IMR-90 (cell line): ENCODE measurements at regions not wholly inside any gene's neighbourhood (a gene's known extent, or its start where the extent isn't known, plus 50 kb on each side); places are given as distances from the start of the nearest gene placed in this dataset.

Experiments used
- ATAC-seq: fragments of 200-7000 bp; cut with Tn5 transposase; 2 replicates; pipeline ENCODE4 v1.9.1; 2020; ENCODE audit warnings: low read depth, mild to moderate bottlenecking, moderate library complexity
- BruUV-seq: library from RNA; stranded (reverse); fragments of 400-500 nt; replicated peaks from 2 replicates; lab custom pipeline; 2021; lab: Mats Ljungman, UMichigan
- CTCF ChIA-PET: fragments of 300-600 bp; formaldehyde crosslinking; extraction: SDS; loops from one replicate; lab custom pipeline; 2021; ENCODE audit warnings: antibody characterized with exemption; lab: Yijun Ruan, JAX
- POLR2A ChIA-PET: fragments of 300-600 bp; sonication (Branson Sonifier 250); formaldehyde crosslinking; loops from one replicate; lab custom pipeline; 2022; ENCODE audit warnings: antibody characterized with exemption; ENCODE audit not compliant: unreplicated experiment; lab: Charles Lee
- DNase-seq: peaks from one replicate; pipeline ENCODE4 v3.0.0; 2013
- H2AFZ ChIP-seq: replicated peaks from 2 replicates; pipeline ENCODE3; 2013; ENCODE audit warnings: low read length, mild to moderate bottlenecking; ENCODE audit not compliant: poor library complexity
- H2AK5ac ChIP-seq: 2 replicates; pipeline ENCODE4 v1.6.1; 2013; ENCODE audit warnings: low read depth, low read length, inconsistent platforms
- H2AK9ac ChIP-seq: replicated peaks from 2 replicates; pipeline ENCODE3; 2013; ENCODE audit warnings: mild to moderate bottlenecking, low read depth, low read length, moderate library complexity; ENCODE audit not compliant: poor library complexity
- H2BK120ac ChIP-seq: 2 replicates; pipeline ENCODE4 v1.6.1; 2013; ENCODE audit warnings: low read depth, low read length, inconsistent platforms
- H2BK15ac ChIP-seq: 3 replicates; pipeline ENCODE4 v1.6.1; 2013; ENCODE audit warnings: low read depth, low read length, inconsistent platforms
- H2BK20ac ChIP-seq: 2 replicates; pipeline ENCODE4 v1.6.1; 2013; ENCODE audit warnings: low read depth, mild to moderate bottlenecking, inconsistent platforms, low read length, moderate library complexity
- H2BK5ac ChIP-seq: 2 replicates; pipeline ENCODE4 v1.6.1; 2013; ENCODE audit warnings: mild to moderate bottlenecking, low read depth, low read length, inconsistent platforms; ENCODE audit not compliant: poor library complexity, severe bottlenecking
- H3K14ac ChIP-seq: replicated peaks from 2 replicates; pipeline ENCODE4 v1.6.1; 2013; ENCODE audit warnings: low read depth, low read length, inconsistent platforms
- H3K18ac ChIP-seq: 2 replicates; pipeline ENCODE4 v1.6.1; 2013; ENCODE audit warnings: low read depth, low read length, control low read depth
- H3K23ac ChIP-seq: 2 replicates; pipeline ENCODE4 v1.6.1; 2013; ENCODE audit warnings: low read depth, low read length, inconsistent platforms
- H3K27ac ChIP-seq: 2 replicates; pipeline ENCODE4 v1.5.1; 2013; ENCODE audit warnings: mild to moderate bottlenecking, control low read depth, low read length; ENCODE audit not compliant: insufficient read depth
- H3K27me3 ChIP-seq: 2 replicates; pipeline ENCODE4 v1.6.1; 2013; ENCODE audit warnings: low read length; ENCODE audit not compliant: control insufficient read depth, insufficient read depth
- H3K36me3 ChIP-seq: 2 replicates; pipeline ENCODE4 v1.6.1; 2013; ENCODE audit warnings: low read length, mixed read lengths; ENCODE audit not compliant: control insufficient read depth, insufficient read depth
- H3K4ac ChIP-seq: 2 replicates; pipeline ENCODE4 v1.6.1; 2013; ENCODE audit warnings: low read depth, low read length, inconsistent platforms
- H3K4me1 ChIP-seq: 2 replicates; pipeline ENCODE4 v1.6.1; 2013; ENCODE audit warnings: low read length, mixed read lengths; ENCODE audit not compliant: control insufficient read depth, insufficient read depth
- H3K4me2 ChIP-seq: 2 replicates; pipeline ENCODE4 v1.6.1; 2013; ENCODE audit warnings: low read depth, mild to moderate bottlenecking, control low read depth, low read length, moderate library complexity
- H3K4me3 ChIP-seq: 2 replicates; pipeline ENCODE4 v1.5.1; 2013; ENCODE audit warnings: low read depth, mild to moderate bottlenecking, control low read depth, low read length, moderate library complexity; ENCODE audit not compliant: insufficient read depth
- H3K56ac ChIP-seq: 2 replicates; pipeline ENCODE4 v1.6.1; 2013; ENCODE audit warnings: low read length, inconsistent platforms; ENCODE audit not compliant: insufficient read depth; ENCODE audit errors: extremely low read depth
- H3K79me1 ChIP-seq, 2 experiments: 2 replicates each; pipeline ENCODE4 v1.6.1; 2013; ENCODE audit warnings: low read length in 2 of 2, inconsistent platforms in 1 of 2, low read depth in 1 of 2
- H3K9ac ChIP-seq: 2 replicates; pipeline ENCODE4 v1.6.1; 2013; ENCODE audit warnings: low read depth, low read length, control low read depth
- H3K9me1 ChIP-seq: 2 replicates; pipeline ENCODE4 v1.6.1; 2013; ENCODE audit warnings: low read length, inconsistent platforms; ENCODE audit not compliant: insufficient read depth
- H3K9me3 ChIP-seq: 2 replicates; pipeline ENCODE4 v1.6.1; 2013; ENCODE audit warnings: low read length; ENCODE audit not compliant: control insufficient read depth, insufficient read depth
- H4K20me1 ChIP-seq: 2 replicates; pipeline ENCODE4 v1.6.1; 2013; ENCODE audit warnings: low read length, inconsistent platforms; ENCODE audit not compliant: insufficient read depth
- H4K5ac ChIP-seq: 2 replicates; pipeline ENCODE4 v1.6.1; 2013; ENCODE audit warnings: mild to moderate bottlenecking, low read depth, low read length, control low read depth
- H4K8ac ChIP-seq, 2 experiments: 2 replicates each; pipeline ENCODE4 v1.6.1; 2013; ENCODE audit warnings: low read depth in 2 of 2, low read length in 2 of 2, control low read depth in 1 of 2, inconsistent platforms in 1 of 2
- H4K91ac ChIP-seq: 2 replicates; pipeline ENCODE4 v1.6.1; 2013; ENCODE audit warnings: low read depth, low read length, inconsistent platforms; ENCODE audit not compliant: insufficient read depth
- BHLHE40 ChIP-seq: fragments of 150-350 bp; IDR thresholded peaks from 2 replicates; pipeline ENCODE4 v1.6.1; 2016; ENCODE audit warnings: mild to moderate bottlenecking, low read depth, low read length
- CEBPB ChIP-seq: IDR thresholded peaks from 2 replicates; pipeline ENCODE4 v1.6.1; 2012; ENCODE audit warnings: low read depth, low read length, improper control_type of control experiment
- CHD1 ChIP-seq: IDR thresholded peaks from 2 replicates; pipeline ENCODE4 v1.6.1; 2012; ENCODE audit warnings: low read depth, low read length, improper control_type of control experiment
- CTCF ChIP-seq: conservative IDR thresholded peaks from 2 replicates; pipeline ENCODE4 v1.5.1; 2012; ENCODE audit warnings: mild to moderate bottlenecking, low read depth, low read length, improper control_type of control experiment
- ELK1 ChIP-seq: fragments of 150-350 bp; IDR thresholded peaks from 2 replicates; pipeline ENCODE4 v1.6.1; 2016; ENCODE audit warnings: low read depth, mild to moderate bottlenecking, low read length, moderate library complexity, borderline replicate concordance
- FOS ChIP-seq: fragments of 150-350 bp; IDR thresholded peaks from 2 replicates; pipeline ENCODE4 v1.6.1; 2016; ENCODE audit warnings: low read depth, low read length
- MAFK ChIP-seq: IDR thresholded peaks from 2 replicates; pipeline ENCODE4 v1.6.1; 2012; ENCODE audit warnings: low read depth, low read length, improper control_type of control experiment
- MAZ ChIP-seq: IDR thresholded peaks from 2 replicates; pipeline ENCODE4 v1.6.1; 2012; ENCODE audit warnings: low read depth, mild to moderate bottlenecking, low read length, improper control_type of control experiment, moderate library complexity, borderline replicate concordance
- NFE2L2 ChIP-seq: fragments of 150-350 bp; IDR thresholded peaks from 2 replicates; pipeline ENCODE4 v1.6.1; 2016; ENCODE audit warnings: low read depth, mild to moderate bottlenecking, low read length
- RAD21 ChIP-seq: IDR thresholded peaks from 2 replicates; pipeline ENCODE4 v1.6.1; 2012; ENCODE audit warnings: low read length, improper control_type of control experiment
- RCOR1 ChIP-seq: IDR thresholded peaks from 2 replicates; pipeline ENCODE4 v1.6.1; 2012; ENCODE audit warnings: mild to moderate bottlenecking, low read length, improper control_type of control experiment; ENCODE audit not compliant: insufficient replicate concordance
- RFX5 ChIP-seq: IDR thresholded peaks from 2 replicates; pipeline ENCODE4 v1.8.0; 2012; ENCODE audit warnings: low read depth, mild to moderate bottlenecking, low read length, moderate library complexity
- SMC3 ChIP-seq: fragments of 150-350 bp; IDR thresholded peaks from 2 replicates; pipeline ENCODE4 v1.6.1; 2016; ENCODE audit warnings: low read depth, mild to moderate bottlenecking, antibody characterized with exemption, low read length, moderate library complexity
- dilution Hi-C: fragments of 300-500 bp; cut with HindIII; formaldehyde crosslinking; loops from one replicate; pipeline ENCODE4 v1.14.3; 2018; ENCODE audit warnings: low sequenced_read_pairs; ENCODE audit not compliant: unreplicated experiment
- in situ Hi-C: fragments of 300-500 bp; cut with MboI; formaldehyde crosslinking; loops from 3 replicates; pipeline ENCODE4 v1.14.3; 2019; ENCODE audit warnings: low sequenced_read_pairs, inconsistent platforms, mixed read lengths
- intact Hi-C: fragments of 100-400 bp; cut with micrococcal nuclease; formaldehyde crosslinking; loops from 2 replicates; pipeline ENCODE4 v1.10.0; 2022
- TF ChIP-seq, protein P1 (sequence below): fragments of 150-350 bp; IDR thresholded peaks from 2 replicates; pipeline ENCODE4 v1.6.1; 2017; ENCODE audit warnings: mild to moderate bottlenecking, antibody characterized with exemption, low read length, low read depth

DNA sequence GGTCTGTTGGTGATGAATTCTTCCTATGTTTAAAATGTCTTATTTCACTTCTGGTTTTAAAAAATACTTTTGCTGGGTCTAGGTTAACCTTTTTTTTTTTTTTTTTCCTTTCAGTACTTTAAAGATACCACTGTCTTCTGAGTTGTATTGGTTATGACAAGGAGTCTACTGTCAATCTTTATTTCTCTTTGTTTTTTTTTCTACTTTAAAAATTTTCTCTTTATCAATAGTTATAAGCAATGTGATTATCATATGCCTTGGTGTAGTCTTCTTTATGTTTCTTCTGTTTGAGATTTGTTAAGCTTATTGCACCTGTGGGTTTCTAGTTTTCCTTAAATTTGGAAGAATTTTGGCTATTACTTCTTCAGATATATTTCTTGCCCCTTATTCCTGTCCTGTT lies 125.6 kb upstream of the SPRY4 start:
- ChIA-PET CTCF (no interaction called here), POLR2A (no interaction called here)
- Histone ChIP-seq H4K5ac (no peak overlapping the region), H4K91ac (no peak overlapping the region), H2BK120ac (no peak overlapping the region), H3K9ac (no peak overlapping the region), H3K23ac (no peak overlapping the region), H3K4ac (no peak overlapping the region), H3K27ac (no peak overlapping the region), H3K36me3 (no peaks in the 10 kb centered on the region), H3K9me1 (peaks cover 5% of the 10 kb centered on the region), H3K79me1 (peaks cover 0 to 2% of the 10 kb centered on the region in 2 experiments; a peak in 1 of 4 replicates), H4K20me1 (no peaks in the 10 kb centered on the region), H3K14ac (no peak overlapping the region), H3K4me2 (no peak overlapping the region), H3K56ac (no peak overlapping the region), H3K4me3 (no peak overlapping the region), H2AK9ac (no peak overlapping the region), H2AK5ac (no peak overlapping the region), H2BK20ac (no peak overlapping the region), H2AFZ (no peak overlapping the region), H2BK15ac (no peak overlapping the region), H4K8ac (no peak overlapping the region), H3K27me3 (no peaks in the 10 kb centered on the region), H2BK5ac (no peak overlapping the region), H3K4me1 (peaks cover 9% of the 10 kb centered on the region), H3K18ac (no peak overlapping the region), H3K9me3 (no peaks in the 10 kb centered on the region)
- TF ChIP-seq RCOR1 (no peak), RAD21 (no peak), RFX5 (no peak), CTCF (no peak), MAZ (no peak), CHD1 (no peak), NFE2L2 (no peak), MAFK (no peak), FOS (no peak), CEBPB (no peak), SMC3 (no peak), BHLHE40 (no peak), ELK1 (no peak)
- TF ChIP-seq, protein P1, sequence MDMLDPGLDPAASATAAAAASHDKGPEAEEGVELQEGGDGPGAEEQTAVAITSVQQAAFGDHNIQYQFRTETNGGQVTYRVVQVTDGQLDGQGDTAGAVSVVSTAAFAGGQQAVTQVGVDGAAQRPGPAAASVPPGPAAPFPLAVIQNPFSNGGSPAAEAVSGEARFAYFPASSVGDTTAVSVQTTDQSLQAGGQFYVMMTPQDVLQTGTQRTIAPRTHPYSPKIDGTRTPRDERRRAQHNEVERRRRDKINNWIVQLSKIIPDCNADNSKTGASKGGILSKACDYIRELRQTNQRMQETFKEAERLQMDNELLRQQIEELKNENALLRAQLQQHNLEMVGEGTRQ, result no peak
- no TSS peak for BruUV-seq
- DNase-seq (no peak), ATAC-seq (no peak)
- in situ Hi-C loops, result no loop called here
- dilution Hi-C loops, result no loop called here
- intact Hi-C loops, result no loop called here
